Esophagus (tissue), 2 donors: ENCODE measurements at regions not wholly inside any gene's neighbourhood (a gene's known extent, or its start where the extent isn't known, plus 50 kb on each side); places are given as distances from the start of the nearest gene placed in this dataset.

Source experiments
- H3K27ac ChIP-seq, 2 donors: one replicate each; pipeline ENCODE4 v1.5.1; 2013; ENCODE audit warnings: low read depth in 2 of 2, mild to moderate bottlenecking in 2 of 2, inconsistent platforms in 1 of 2, low read length in 1 of 2, moderate library complexity in 1 of 2
- H3K27me3 ChIP-seq, 2 donors: one replicate each; pipeline ENCODE4 v1.6.1; 2013; ENCODE audit warnings: low read length in 2 of 2, control low read depth in 1 of 2, mild to moderate bottlenecking in 1 of 2; ENCODE audit not compliant: insufficient read depth in 2 of 2, control insufficient read depth in 1 of 2
- H3K36me3 ChIP-seq, 2 donors: one replicate each; pipeline ENCODE4 v1.6.1; 2013; ENCODE audit warnings: low read length in 1 of 2; ENCODE audit not compliant: control insufficient read depth in 2 of 2, insufficient read depth in 2 of 2
- H3K4me1 ChIP-seq, 2 donors: one replicate each; pipeline ENCODE4 v1.6.1; 2013; ENCODE audit warnings: low read length in 1 of 2; ENCODE audit not compliant: control insufficient read depth in 2 of 2, insufficient read depth in 2 of 2
- H3K4me3 ChIP-seq, 2 donors: one replicate each; pipeline ENCODE4 v1.5.1; 2013; ENCODE audit warnings: low read length in 2 of 2, mild to moderate bottlenecking in 2 of 2, low read depth in 1 of 2, moderate library complexity in 1 of 2
- H3K9me3 ChIP-seq, 2 donors: one replicate each; pipeline ENCODE4 v1.6.1; 2013; ENCODE audit warnings: mild to moderate bottlenecking in 2 of 2, low read depth in 1 of 2, low read length in 1 of 2, moderate library complexity in 1 of 2; ENCODE audit not compliant: control insufficient read depth in 2 of 2, insufficient read depth in 1 of 2
- WGBS, 2 donors: extraction: QIAGEN DNeasy Blood & Tissue Kit; methylation state at CpG; one replicate each; pipeline ENCODE4 v1.1.7; 2013; 5-methylcytosine and 5-hydroxymethylcytosine counted together
- donor health status: healthy with polysubstance abuse.
- donor health status: Bipolar disorder and iron deficiency.

GRCh38 chr12:42704810-42705401, 115.4 kb upstream of the PRICKLE1 start:
- H3K4me1 ChIP-seq = no peaks in the 10 kb centered on the region
- no peaks in the 10 kb centered on the region for H3K36me3 ChIP-seq
- H3K9me3 ChIP-seq = peaks cover 0 to 2% of the 10 kb centered on the region in 2 donors
- no peaks in the 10 kb centered on the region for H3K27me3 ChIP-seq
- no peak overlapping the region for H3K4me3 ChIP-seq
- 64 to 78% methylated on average over 2 of the region's 2 CpGs for WGBS, 2 donors
- H3K27ac ChIP-seq = no peak overlapping the region

GRCh38 chr12:42704340-42704739, 114.8 kb upstream of the PRICKLE1 start:
- no peaks in the 10 kb centered on the region for H3K27me3 ChIP-seq
- no peak overlapping the region for H3K4me3 ChIP-seq
- H3K4me1 ChIP-seq = no peaks in the 10 kb centered on the region
- H3K36me3 ChIP-seq = no peaks in the 10 kb centered on the region
- no peak overlapping the region for H3K27ac ChIP-seq
- peaks cover 0 to 2% of the 10 kb centered on the region in 2 donors for H3K9me3 ChIP-seq

DNA sequence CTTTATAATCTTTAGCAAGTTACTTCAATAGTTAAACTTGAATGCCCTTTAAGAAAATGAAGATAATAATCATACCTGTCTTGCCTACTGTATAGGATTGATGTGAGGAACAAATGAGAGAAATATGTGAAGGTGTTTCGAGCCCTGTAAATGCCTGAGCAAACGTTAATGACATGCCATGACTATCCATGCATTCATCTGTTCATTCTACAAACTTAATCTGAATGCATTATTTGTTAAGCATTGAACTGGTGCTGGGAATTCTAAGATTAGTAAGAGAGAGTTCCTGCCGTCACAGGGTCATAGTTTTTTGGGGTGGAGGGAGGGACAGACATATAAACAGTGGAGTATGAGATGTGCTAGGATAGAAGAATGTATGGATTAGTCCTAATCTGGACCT, 111.5 kb upstream of the PRICKLE1 start:
- Histone ChIP-seq H3K27ac (no peak overlapping the region), H3K4me3 (no peak overlapping the region), H3K36me3 (no peaks in the 10 kb centered on the region), H3K9me3 (peaks cover 0 to 2% of the 10 kb centered on the region in 2 donors), H3K27me3 (no peaks in the 10 kb centered on the region), H3K4me1 (no peaks in the 10 kb centered on the region)
- WGBS, 2 donors = 64 to 73% methylated on average over 3 of the region's 3 CpGs

GRCh38 chr12:42698213-42698612, 108.7 kb upstream of the PRICKLE1 start:
- Histone ChIP-seq H3K36me3 (no peaks in the 10 kb centered on the region), H3K27me3 (no peaks in the 10 kb centered on the region), H3K4me3 (no peak overlapping the region), H3K9me3 (no peaks in the 10 kb centered on the region), H3K4me1 (peaks cover 0 to 2% of the 10 kb centered on the region in 2 donors), H3K27ac (no peak overlapping the region)
- WGBS, 2 donors = 66 to 72% methylated on average over 3 of the region's 3 CpGs

- Histone ChIP-seq H3K27ac (no peak overlapping the region), H3K4me3 (no peak overlapping the region), H3K4me1 (peaks cover 0 to 2% of the 10 kb centered on the region in 2 donors), H3K9me3 (no peaks in the 10 kb centered on the region), H3K36me3 (no peaks in the 10 kb centered on the region), H3K27me3 (no peaks in the 10 kb centered on the region)
- WGBS, 2 donors = 58 to 69% methylated on average over 10 of the region's 10 CpGs
Measured at GRCh38 chr12:42696406-42697149, 107.0 kb upstream of the PRICKLE1 start.

DNA sequence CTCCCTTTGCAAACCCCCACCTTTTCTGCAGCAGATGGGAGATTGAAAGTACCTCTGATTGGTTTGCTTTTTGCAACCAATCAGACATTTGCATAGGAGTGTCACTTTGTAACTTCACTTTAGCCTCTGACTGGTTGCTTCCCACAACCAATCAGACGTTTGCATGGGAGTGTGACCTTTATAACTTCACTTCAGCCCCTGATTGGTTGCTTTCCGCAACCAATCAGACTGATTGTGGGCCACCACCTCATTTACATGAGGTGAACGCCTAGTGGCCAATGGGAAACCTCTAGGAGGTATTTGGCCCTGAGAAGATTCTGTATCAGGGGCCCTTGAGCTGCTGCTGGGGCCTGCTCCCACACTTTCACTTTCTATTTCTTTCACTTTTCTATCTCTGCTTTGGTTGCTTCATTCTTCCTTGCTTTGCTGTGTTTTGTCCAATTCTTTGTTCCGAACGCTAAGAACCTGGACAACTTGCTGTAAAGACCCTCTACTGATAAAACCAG, 106.0 kb upstream of the PRICKLE1 start:
- Histone ChIP-seq H3K27me3 (no peaks in the 10 kb centered on the region), H3K9me3 (no peaks in the 10 kb centered on the region), H3K36me3 (no peaks in the 10 kb centered on the region), H3K4me1 (peaks cover 0 to 2% of the 10 kb centered on the region in 2 donors), H3K27ac (no peak overlapping the region), H3K4me3 (no peak overlapping the region)
- WGBS, 2 donors = 86 to 90% methylated on average over 5 of the region's 5 CpGs

DNA sequence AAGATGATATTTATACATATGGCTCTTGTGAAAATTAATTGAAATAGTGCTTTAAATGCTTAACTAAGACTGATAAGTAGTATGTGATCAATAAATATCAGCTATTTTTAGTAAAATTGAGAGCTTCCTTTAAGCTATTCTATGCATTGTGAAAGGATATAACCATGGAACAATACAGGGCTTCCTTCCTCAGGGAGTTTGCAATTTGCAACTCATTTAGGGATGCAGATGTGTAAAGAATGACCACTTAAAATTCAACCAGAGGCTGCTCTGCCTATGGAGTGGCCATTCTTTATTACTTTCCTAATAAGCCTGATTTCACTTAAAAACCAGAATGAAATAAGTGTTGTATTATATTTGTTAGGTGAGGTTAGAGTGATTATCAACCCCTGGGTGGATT, 103.2 kb upstream of the PRICKLE1 start:
- no peak overlapping the region for H3K4me3 ChIP-seq
- no peaks in the 10 kb centered on the region for H3K27me3 ChIP-seq
- H3K9me3 ChIP-seq = no peaks in the 10 kb centered on the region
- H3K27ac ChIP-seq = no peak overlapping the region
- H3K36me3 ChIP-seq = no peaks in the 10 kb centered on the region
- peaks cover 0 to 2% of the 10 kb centered on the region in 2 donors for H3K4me1 ChIP-seq

DNA sequence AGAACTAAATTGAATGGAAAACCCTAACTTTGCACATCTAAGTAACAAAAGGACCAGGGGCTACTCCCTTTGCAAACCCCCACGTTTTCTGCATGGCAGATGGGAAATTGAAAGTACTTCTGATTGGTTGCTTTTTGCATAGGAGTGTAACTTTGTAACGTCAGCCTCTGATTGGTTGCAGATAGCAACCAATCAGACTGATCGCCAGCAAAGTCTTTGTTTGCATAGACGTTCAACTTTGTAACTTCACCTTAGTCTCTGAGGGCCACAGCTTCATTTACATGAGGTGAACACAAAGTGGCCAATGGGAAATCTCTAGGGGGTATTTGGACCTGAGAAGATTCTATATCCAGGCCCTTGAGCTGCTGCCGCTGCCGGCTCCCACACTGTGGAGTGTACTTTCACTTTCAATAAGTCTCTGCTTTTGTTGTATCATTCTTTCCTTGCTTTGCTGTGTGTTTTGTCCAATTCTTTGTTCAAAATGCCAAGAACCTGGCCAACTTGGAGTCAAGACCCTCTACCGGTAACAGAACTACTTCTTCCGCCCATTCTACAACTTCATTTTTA, 102.5 kb upstream of the PRICKLE1 start:
- Histone ChIP-seq H3K4me1 (peaks cover 0 to 2% of the 10 kb centered on the region in 2 donors), H3K36me3 (no peaks in the 10 kb centered on the region), H3K9me3 (no peaks in the 10 kb centered on the region), H3K27me3 (no peaks in the 10 kb centered on the region), H3K4me3 (no peak overlapping the region), H3K27ac (no peak overlapping the region)
- WGBS, 2 donors = 81% methylated on average over 8 of the region's 8 CpGs

GRCh38 chr12:42690264-42690663, 100.7 kb upstream of the PRICKLE1 start:
- Histone ChIP-seq H3K4me3 (no peak overlapping the region), H3K27me3 (no peaks in the 10 kb centered on the region), H3K4me1 (peaks cover 0 to 2% of the 10 kb centered on the region in 2 donors), H3K36me3 (no peaks in the 10 kb centered on the region), H3K9me3 (no peaks in the 10 kb centered on the region), H3K27ac (no peak overlapping the region)
- WGBS, 2 donors = 91% methylated on average over 2 of the region's 2 CpGs
